NB4 (cell line): ENCODE measurements at regions not wholly inside any gene's neighbourhood (a gene's known extent, or its start where the extent isn't known, plus 50 kb on each side); places are given as distances from the start of the nearest gene placed in this dataset.

Experiments
- MYC ChIP-seq: IDR thresholded peaks from 2 replicates; pipeline ENCODE4 v1.6.1; 2011; ENCODE audit warnings: low read depth, low read length
- POLR2A ChIP-seq: IDR thresholded peaks from 2 replicates; pipeline ENCODE4 v1.6.1; 2011; ENCODE audit warnings: mild to moderate bottlenecking; ENCODE audit not compliant: insufficient read length; ENCODE audit errors: extremely low read depth
- TF ChIP-seq, protein P1 (sequence below): IDR thresholded peaks from one replicate; pipeline ENCODE4 v1.5.1; 2012; ENCODE audit warnings: low read depth, low read length

DNA sequence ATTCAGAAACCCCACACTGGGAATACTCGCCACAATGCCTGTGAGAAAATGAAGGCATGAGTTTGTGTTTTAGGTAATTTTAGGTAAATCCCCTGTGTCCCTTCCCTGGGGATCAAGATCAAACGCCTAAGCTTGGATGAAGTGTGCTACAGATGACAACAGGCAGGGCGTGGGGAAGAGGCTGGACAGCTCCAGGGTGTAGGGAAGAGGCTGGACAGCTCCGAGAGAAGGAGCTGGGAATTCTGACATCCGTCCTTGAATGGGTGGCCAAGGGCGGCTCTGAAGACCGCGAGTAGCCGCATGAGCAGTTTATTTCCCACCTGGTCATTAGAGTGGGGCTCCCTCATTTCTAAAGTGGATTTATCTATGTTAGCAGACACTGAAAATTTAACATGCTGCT is 109.7 kb downstream of the RAMP3 start:
- TF ChIP-seq, protein P1, sequence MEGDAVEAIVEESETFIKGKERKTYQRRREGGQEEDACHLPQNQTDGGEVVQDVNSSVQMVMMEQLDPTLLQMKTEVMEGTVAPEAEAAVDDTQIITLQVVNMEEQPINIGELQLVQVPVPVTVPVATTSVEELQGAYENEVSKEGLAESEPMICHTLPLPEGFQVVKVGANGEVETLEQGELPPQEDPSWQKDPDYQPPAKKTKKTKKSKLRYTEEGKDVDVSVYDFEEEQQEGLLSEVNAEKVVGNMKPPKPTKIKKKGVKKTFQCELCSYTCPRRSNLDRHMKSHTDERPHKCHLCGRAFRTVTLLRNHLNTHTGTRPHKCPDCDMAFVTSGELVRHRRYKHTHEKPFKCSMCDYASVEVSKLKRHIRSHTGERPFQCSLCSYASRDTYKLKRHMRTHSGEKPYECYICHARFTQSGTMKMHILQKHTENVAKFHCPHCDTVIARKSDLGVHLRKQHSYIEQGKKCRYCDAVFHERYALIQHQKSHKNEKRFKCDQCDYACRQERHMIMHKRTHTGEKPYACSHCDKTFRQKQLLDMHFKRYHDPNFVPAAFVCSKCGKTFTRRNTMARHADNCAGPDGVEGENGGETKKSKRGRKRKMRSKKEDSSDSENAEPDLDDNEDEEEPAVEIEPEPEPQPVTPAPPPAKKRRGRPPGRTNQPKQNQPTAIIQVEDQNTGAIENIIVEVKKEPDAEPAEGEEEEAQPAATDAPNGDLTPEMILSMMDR: no peak
- TF ChIP-seq POLR2A: no peak
- no peak for TF ChIP-seq MYC
